NOMO-1 treated with dmso at 0.1 percent for 144 hours (cell line): ENCODE measurements at regions not wholly inside any gene's neighbourhood (a gene's known extent, or its start where the extent isn't known, plus 50 kb on each side); places are given as distances from the start of the nearest gene placed in this dataset.

Source experiments
- DNase-seq: peaks from one replicate; lab custom pipeline; 2025; ENCODE audit not compliant: unreplicated experiment; lab: John Stamatoyannopoulos, UW

GRCh38 chr17:77688369-77688768 is 270.1 kb upstream of the TNRC6C start:
- no peak for DNase-seq

- peak; percentile 74 for DNase-seq
Observed at GRCh38 chr17:77690271-77691161, 268.0 kb upstream of the TNRC6C start.

- DNase-seq: no peak
Observed at GRCh38 chr17:77691216-77692085, 267.1 kb upstream of the TNRC6C start.

GRCh38 chr17:77692571-77693161 is 265.8 kb upstream of the TNRC6C start:
- DNase-seq: no peak

- no peak for DNase-seq
Observed at GRCh38 chr17:77693301-77693700, 265.2 kb upstream of the TNRC6C start.

- no peak for DNase-seq
Observed at GRCh38 chr17:77693776-77694175, 264.7 kb upstream of the TNRC6C start.

- DNase-seq: no peak
Observed at GRCh38 chr17:77694391-77695363, 263.8 kb upstream of the TNRC6C start.

GRCh38 chr17:77695386-77695785 is 263.1 kb upstream of the TNRC6C start:
- no peak for DNase-seq

- DNase-seq: no peak
Observed at GRCh38 chr17:77696151-77696720, 262.3 kb upstream of the TNRC6C start.

GRCh38 chr17:77696721-77697460 is 261.6 kb upstream of the TNRC6C start:
- no peak for DNase-seq

GRCh38 chr17:77697480-77698400 is 260.8 kb upstream of the TNRC6C start:
- DNase-seq: no peak

GRCh38 chr17:77698903-77699623 is 259.4 kb upstream of the TNRC6C start:
- DNase-seq: no peak

GRCh38 chr17:77700165-77700881 is 258.2 kb upstream of the TNRC6C start:
- no peak for DNase-seq

- no peak for DNase-seq
Observed at GRCh38 chr17:77701996-77702395, 256.5 kb upstream of the TNRC6C start.

- no peak for DNase-seq
Observed at GRCh38 chr17:77704048-77704815, 254.3 kb upstream of the TNRC6C start.

- no peak for DNase-seq
Observed at GRCh38 chr17:77706938-77707337, 251.6 kb upstream of the TNRC6C start.
